Skin of body (tissue), 1 donor: ENCODE measurements at regions not wholly inside any gene's neighbourhood (a gene's known extent, or its start where the extent isn't known, plus 50 kb on each side); places are given as distances from the start of the nearest gene placed in this dataset.

Source experiments
- DNase-seq: peaks from one replicate; lab custom pipeline; 2025; lab: John Stamatoyannopoulos, UW

GRCh38 chr10:109205929-109206585 is 717.3 kb downstream of the XPNPEP1 start:
- DNase-seq: no peak

GRCh38 chr10:109203646-109204353 is 719.5 kb downstream of the XPNPEP1 start:
- DNase-seq: no peak

- no peak for DNase-seq
These were observed 721.2 kb downstream of the XPNPEP1 start for GRCh38 chr10:109202111-109202510.

- no peak for DNase-seq
These were observed 722.7 kb downstream of the XPNPEP1 start for GRCh38 chr10:109200646-109201045.

- no peak for DNase-seq
These were observed 731.5 kb downstream of the XPNPEP1 start for GRCh38 chr10:109191823-109192222.

GRCh38 chr10:109191341-109191740 is 732.0 kb downstream of the XPNPEP1 start:
- DNase-seq: no peak

- no peak for DNase-seq
These were observed 735.6 kb downstream of the XPNPEP1 start for GRCh38 chr10:109187677-109188076.

GRCh38 chr10:109183366-109183765 is 739.9 kb downstream of the XPNPEP1 start:
- DNase-seq: no peak

GRCh38 chr10:109178591-109178990 is 744.7 kb downstream of the XPNPEP1 start:
- DNase-seq: no peak

- no peak for DNase-seq
These were observed 748.8 kb downstream of the XPNPEP1 start for GRCh38 chr10:109174526-109174925.

GRCh38 chr10:109173937-109174336 is 749.4 kb downstream of the XPNPEP1 start:
- DNase-seq: no peak

GRCh38 chr10:109173121-109173520 is 750.2 kb downstream of the XPNPEP1 start:
- no peak for DNase-seq

- no peak for DNase-seq
These were observed 756.4 kb downstream of the XPNPEP1 start for GRCh38 chr10:109166935-109167334.

GRCh38 chr10:109159351-109159750 is 764.0 kb downstream of the XPNPEP1 start:
- no peak for DNase-seq

- no peak for DNase-seq
These were observed 766.9 kb downstream of the XPNPEP1 start for GRCh38 chr10:109156396-109156795.

GRCh38 chr10:109149666-109150350 is 773.5 kb downstream of the XPNPEP1 start:
- DNase-seq: no peak

- DNase-seq: no peak
These were observed 795.9 kb downstream of the XPNPEP1 start for GRCh38 chr10:109127363-109127762.

GRCh38 chr10:109126541-109126940 is 796.8 kb downstream of the XPNPEP1 start:
- DNase-seq: no peak

GRCh38 chr10:109126016-109126415 is 797.3 kb downstream of the XPNPEP1 start:
- no peak for DNase-seq

- no peak for DNase-seq
These were observed 808.1 kb downstream of the XPNPEP1 start for GRCh38 chr10:109115179-109115578.

GRCh38 chr10:109114579-109114978 is 808.7 kb downstream of the XPNPEP1 start:
- DNase-seq: no peak

GRCh38 chr10:109106604-109107003 is 816.7 kb downstream of the XPNPEP1 start:
- DNase-seq: no peak

GRCh38 chr10:109105725-109106124 is 817.6 kb downstream of the XPNPEP1 start:
- no peak for DNase-seq
